WTC11 (cell line): ENCODE measurements at regions not wholly inside any gene's neighbourhood (a gene's known extent, or its start where the extent isn't known, plus 50 kb on each side); places are given as distances from the start of the nearest gene placed in this dataset.

Source experiments
- ARID4B ChIP-seq: sonication (generic); formaldehyde crosslinking; IDR thresholded peaks from 2 replicates; pipeline ENCODE4 v1.8.0; 2023; ENCODE audit warnings: missing genetic modification reagents, mild to moderate bottlenecking, borderline replicate concordance
- CTCF ChIP-seq: fragments of 200-600 bp; IDR thresholded peaks from 2 replicates; pipeline ENCODE4 v1.8.0; 2022; ENCODE audit warnings: antibody characterized with exemption
- ETV6 ChIP-seq: sonication (generic); formaldehyde crosslinking; IDR thresholded peaks from 2 replicates; pipeline ENCODE4 v1.8.1; 2022; ENCODE audit warnings: mild to moderate bottlenecking, missing genetic modification reagents
- FOXP1 ChIP-seq: sonication (generic); formaldehyde crosslinking; IDR thresholded peaks from 2 replicates; pipeline ENCODE4 v1.8.0; 2022; ENCODE audit warnings: missing genetic modification reagents, mild to moderate bottlenecking, moderate library complexity, borderline replicate concordance
- FOXP4 ChIP-seq: sonication (generic); formaldehyde crosslinking; IDR thresholded peaks from 2 replicates; pipeline ENCODE4 v1.8.0; 2022; ENCODE audit warnings: mild to moderate bottlenecking, missing genetic modification reagents
- JUN ChIP-seq: sonication (generic); formaldehyde crosslinking; IDR thresholded peaks from 2 replicates; pipeline ENCODE4 v1.8.0; 2023; ENCODE audit warnings: mild to moderate bottlenecking, missing genetic modification reagents
- MAX ChIP-seq: sonication (generic); formaldehyde crosslinking; IDR thresholded peaks from 2 replicates; pipeline ENCODE4 v1.8.0; 2022; ENCODE audit warnings: mild to moderate bottlenecking, missing genetic modification reagents
- NR1H2 ChIP-seq: sonication (generic); formaldehyde crosslinking; IDR thresholded peaks from 2 replicates; pipeline ENCODE4 v1.9.0; 2021; ENCODE audit warnings: mild to moderate bottlenecking, moderate library complexity, missing genetic modification reagents
- SP1 ChIP-seq: sonication (generic); formaldehyde crosslinking; conservative IDR thresholded peaks from 2 replicates; pipeline ENCODE4 v1.8.1; 2022; ENCODE audit warnings: missing genetic modification reagents
- TCF7 ChIP-seq: sonication (generic); formaldehyde crosslinking; IDR thresholded peaks from 2 replicates; pipeline ENCODE4 v1.8.0; 2022; ENCODE audit warnings: mild to moderate bottlenecking, low read depth, missing genetic modification reagents, moderate library complexity
- ZNF232 ChIP-seq: sonication (generic); formaldehyde crosslinking; IDR thresholded peaks from 2 replicates; pipeline ENCODE4 v1.8.0; 2022; ENCODE audit warnings: mild to moderate bottlenecking, missing genetic modification reagents
- TF ChIP-seq, protein P1 (sequence below): sonication (generic); formaldehyde crosslinking; IDR thresholded peaks from 2 replicates; pipeline ENCODE4 v1.8.1; 2023; ENCODE audit warnings: mild to moderate bottlenecking, missing genetic modification reagents, moderate library complexity
- TF ChIP-seq, protein P2 (sequence below): sonication (generic); formaldehyde crosslinking; IDR thresholded peaks from 2 replicates; pipeline ENCODE4 v1.8.1; 2022; ENCODE audit warnings: low read depth, mild to moderate bottlenecking, moderate library complexity, missing genetic modification reagents, borderline replicate concordance

- no peak for TF ChIP-seq FOXP4 (CRISPR knock-in tag)
- TF ChIP-seq CTCF = no peak
- TF ChIP-seq NR1H2 = no peak
- no peak for TF ChIP-seq TCF7 (CRISPR knock-in tag)
- no peak for TF ChIP-seq ETV6 (CRISPR knock-in tag)
- TF ChIP-seq FOXP1 (CRISPR knock-in tag) = no peak
- TF ChIP-seq ARID4B (CRISPR knock-in tag) = no peak
- no peak for TF ChIP-seq JUN (CRISPR knock-in tag)
- no peak for TF ChIP-seq MAX (CRISPR knock-in tag)
- TF ChIP-seq, protein P1, sequence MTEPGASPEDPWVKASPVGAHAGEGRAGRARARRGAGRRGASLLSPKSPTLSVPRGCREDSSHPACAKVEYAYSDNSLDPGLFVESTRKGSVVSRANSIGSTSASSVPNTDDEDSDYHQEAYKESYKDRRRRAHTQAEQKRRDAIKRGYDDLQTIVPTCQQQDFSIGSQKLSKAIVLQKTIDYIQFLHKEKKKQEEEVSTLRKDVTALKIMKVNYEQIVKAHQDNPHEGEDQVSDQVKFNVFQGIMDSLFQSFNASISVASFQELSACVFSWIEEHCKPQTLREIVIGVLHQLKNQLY (CRISPR knock-in tag) = no peak
- TF ChIP-seq SP1 (CRISPR knock-in tag) = no peak
- no peak for TF ChIP-seq ZNF232 (CRISPR knock-in tag)
- TF ChIP-seq, protein P2, sequence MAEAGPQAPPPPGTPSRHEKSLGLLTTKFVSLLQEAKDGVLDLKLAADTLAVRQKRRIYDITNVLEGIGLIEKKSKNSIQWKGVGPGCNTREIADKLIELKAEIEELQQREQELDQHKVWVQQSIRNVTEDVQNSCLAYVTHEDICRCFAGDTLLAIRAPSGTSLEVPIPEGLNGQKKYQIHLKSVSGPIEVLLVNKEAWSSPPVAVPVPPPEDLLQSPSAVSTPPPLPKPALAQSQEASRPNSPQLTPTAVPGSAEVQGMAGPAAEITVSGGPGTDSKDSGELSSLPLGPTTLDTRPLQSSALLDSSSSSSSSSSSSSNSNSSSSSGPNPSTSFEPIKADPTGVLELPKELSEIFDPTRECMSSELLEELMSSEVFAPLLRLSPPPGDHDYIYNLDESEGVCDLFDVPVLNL (CRISPR knock-in tag) = no peak
These were observed 586.6 kb downstream of the TAFA4 start for GRCh38 chr3:68345781-68346180.
